ENCODE measurements at regions not wholly inside any gene's neighbourhood (a gene's known extent, or its start where the extent isn't known, plus 50 kb on each side); places are given as distances from the start of the nearest gene placed in this dataset.

DNA sequence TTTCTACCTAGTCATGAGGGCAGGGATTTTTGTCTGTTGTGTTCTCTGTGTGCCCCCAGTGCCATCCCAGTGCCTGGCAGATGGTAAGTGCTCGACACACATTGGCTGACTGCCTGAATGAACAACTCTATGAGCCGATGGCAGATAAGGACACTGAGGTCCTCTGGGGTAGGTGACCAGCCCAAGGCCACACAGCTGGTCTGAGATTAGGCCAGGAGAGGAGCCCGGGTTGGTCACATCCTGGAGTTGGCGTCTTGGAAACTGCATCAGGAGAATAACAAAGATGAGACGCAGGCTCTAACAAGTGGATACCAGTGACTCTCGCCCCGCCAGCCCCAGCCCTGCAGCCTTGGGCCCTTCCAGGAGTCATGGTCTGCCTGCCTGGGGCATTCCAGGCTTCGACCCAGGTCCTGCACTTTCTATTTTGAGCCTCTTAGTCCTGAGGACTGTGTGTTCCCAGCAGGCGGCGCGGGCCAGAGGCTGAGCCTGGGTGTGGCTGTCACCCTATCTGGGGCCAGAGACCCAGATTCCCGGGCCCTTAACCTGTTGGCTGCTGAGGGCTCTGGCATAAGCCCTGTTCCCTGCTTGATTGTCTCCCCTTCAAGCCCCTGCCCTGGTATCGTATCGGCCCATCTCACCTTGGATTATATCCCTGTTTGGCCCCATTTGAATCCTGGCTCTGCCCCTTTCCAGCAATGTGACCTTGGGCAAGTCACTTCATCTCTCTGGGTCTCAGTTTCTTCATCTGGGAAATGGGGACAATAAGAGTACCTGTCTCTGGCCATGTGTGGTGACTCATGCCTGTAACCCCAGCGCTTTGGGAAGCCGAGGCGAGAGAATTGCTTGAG lies 88.3 kb downstream of the CEBPB start:
- peak; percentile 3 for DNase-seq (ENCODE audit: low read depth)
- TF ChIP-seq, protein P1, sequence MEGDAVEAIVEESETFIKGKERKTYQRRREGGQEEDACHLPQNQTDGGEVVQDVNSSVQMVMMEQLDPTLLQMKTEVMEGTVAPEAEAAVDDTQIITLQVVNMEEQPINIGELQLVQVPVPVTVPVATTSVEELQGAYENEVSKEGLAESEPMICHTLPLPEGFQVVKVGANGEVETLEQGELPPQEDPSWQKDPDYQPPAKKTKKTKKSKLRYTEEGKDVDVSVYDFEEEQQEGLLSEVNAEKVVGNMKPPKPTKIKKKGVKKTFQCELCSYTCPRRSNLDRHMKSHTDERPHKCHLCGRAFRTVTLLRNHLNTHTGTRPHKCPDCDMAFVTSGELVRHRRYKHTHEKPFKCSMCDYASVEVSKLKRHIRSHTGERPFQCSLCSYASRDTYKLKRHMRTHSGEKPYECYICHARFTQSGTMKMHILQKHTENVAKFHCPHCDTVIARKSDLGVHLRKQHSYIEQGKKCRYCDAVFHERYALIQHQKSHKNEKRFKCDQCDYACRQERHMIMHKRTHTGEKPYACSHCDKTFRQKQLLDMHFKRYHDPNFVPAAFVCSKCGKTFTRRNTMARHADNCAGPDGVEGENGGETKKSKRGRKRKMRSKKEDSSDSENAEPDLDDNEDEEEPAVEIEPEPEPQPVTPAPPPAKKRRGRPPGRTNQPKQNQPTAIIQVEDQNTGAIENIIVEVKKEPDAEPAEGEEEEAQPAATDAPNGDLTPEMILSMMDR (IDR thresholded peaks at IDR 0.05; ENCODE audit: control insufficient read depth, extremely low read depth, insufficient read depth), result no peak
- H3K4me3 ChIP-seq (ENCODE audit: low read depth, low read length), result no peak overlapping the region

DNA sequence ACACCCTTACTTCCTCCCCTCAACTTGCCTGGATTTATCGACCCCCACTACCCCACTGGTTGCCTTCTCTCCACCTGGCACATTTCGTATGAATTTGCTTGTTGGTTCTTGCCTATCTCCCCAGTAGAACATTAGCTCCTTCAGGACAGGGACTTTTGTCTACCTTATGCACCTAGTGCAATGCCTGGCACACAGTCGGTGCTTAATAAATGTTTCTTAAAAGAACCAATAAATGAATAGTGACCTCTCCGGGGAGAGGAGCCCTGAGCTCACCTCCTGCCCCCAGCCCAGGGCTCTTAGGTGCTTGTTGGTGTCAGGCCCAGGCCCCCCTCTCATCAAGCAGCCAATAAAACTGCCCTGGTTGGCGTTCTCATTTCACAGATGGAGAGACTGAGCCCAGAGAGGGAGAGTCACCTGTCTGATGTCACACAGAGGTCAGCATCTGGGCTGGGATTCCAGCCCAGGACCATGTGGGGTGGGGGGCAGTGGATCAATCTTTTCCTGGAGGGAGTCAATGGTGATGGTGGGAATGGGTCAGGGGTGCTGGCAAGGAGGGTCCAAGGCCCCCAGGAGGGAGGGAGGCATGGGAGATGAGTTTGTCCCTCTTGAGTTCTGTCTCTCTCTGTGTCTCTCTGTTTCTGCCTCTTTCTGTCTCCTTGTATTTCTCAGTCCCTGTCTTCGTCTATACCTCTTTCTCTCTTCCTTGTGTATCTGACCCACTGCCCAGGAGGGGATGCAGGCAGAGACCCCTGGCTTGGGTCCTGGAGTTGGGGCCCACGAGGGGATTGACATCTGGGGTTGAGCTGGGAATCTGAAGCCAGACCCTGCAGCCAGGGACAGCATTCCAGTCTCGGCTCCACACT lies 89.6 kb downstream of the CEBPB start:
- DNase-seq (ENCODE audit: low read depth), result no peak
- TF ChIP-seq, protein P1 (IDR thresholded peaks at IDR 0.05; ENCODE audit: control insufficient read depth, extremely low read depth, insufficient read depth), result no peak
- H3K4me3 ChIP-seq (ENCODE audit: low read depth, low read length), result no peak overlapping the region

DNA sequence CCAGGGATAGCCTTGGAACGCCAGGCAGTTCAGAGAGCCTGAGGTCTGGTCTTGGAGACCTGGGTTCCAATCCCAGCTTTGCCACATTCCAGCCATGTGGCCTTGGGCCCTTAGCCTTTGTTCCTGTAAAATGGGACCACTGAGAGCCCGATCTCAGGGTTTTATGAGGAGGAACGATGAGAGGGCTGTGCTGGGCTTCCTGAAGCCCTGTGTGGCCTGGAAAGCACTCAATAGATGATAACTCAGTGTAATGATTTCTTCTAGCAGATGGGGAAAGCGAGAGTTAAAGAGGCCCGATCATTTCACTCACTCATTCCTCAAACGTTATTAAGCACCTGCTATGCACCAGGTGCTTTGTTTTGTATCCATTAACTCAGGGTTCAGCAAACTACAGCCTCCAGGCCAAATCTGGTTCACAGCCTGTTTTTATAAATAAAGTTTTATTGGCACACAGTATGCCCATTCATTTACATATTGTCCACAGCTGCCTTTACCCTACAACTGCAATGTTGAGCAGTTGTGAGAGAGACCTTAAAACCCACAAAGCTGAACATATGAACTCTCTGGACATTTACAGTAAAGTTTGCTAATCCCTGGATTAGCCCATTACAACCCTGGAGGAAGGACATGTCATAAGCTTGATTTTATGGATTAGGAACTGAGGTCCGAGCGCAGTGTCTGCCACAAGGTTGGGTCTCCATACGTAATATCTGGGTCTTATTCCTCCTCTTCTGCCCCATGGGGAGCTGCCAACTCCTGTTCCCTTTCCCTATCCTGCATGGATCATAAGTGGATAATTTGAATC lies 90.4 kb downstream of the CEBPB start:
- no peak overlapping the region for H3K4me3 ChIP-seq (ENCODE audit: low read depth, low read length)
- TF ChIP-seq, protein P1 (IDR thresholded peaks at IDR 0.05; ENCODE audit: control insufficient read depth, extremely low read depth, insufficient read depth), result no peak
- DNase-seq (ENCODE audit: low read depth), result no peak

DNA sequence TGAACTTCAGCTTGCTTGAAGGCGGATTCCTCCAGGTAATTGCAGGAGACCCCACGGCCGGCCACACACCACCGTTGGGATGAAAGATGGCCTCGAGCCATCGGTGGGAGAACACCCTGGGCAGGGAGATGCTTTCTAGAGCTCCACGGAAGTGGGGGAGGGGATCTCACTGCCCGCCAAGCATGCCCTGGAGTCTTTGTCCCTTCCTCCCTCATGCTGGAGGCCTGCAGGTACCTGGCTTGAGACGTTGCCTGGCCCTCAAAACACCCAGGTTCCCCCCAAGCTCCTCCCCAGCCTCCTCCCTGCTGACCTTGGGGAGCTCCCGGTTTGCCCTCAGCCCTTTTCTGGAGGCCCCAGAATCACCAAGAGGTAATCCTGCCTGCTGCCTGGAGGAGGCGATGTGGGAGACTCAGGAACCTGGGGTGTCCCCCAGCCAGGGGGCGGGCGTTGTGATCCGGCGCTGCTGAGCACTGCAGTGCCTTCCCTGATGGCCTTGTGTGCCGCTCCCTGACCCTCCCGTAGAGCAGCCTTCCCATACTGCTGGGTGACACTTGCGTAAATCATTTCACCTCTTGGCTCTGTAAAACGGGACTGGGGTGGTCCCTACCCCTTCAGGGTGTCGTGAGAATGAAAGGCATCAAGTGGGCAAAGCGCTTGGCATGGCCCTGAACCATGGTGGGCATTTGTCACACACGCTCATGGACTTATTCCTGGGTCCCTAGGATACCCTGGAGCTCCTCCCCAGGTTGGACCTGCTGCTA lies 91.4 kb downstream of the CEBPB start:
- no peak overlapping the region for H3K4me3 ChIP-seq (ENCODE audit: low read depth, low read length)
- TF ChIP-seq, protein P1 (IDR thresholded peaks at IDR 0.05; ENCODE audit: control insufficient read depth, extremely low read depth, insufficient read depth), result no peak
- DNase-seq (ENCODE audit: low read depth), result no peak

DNA sequence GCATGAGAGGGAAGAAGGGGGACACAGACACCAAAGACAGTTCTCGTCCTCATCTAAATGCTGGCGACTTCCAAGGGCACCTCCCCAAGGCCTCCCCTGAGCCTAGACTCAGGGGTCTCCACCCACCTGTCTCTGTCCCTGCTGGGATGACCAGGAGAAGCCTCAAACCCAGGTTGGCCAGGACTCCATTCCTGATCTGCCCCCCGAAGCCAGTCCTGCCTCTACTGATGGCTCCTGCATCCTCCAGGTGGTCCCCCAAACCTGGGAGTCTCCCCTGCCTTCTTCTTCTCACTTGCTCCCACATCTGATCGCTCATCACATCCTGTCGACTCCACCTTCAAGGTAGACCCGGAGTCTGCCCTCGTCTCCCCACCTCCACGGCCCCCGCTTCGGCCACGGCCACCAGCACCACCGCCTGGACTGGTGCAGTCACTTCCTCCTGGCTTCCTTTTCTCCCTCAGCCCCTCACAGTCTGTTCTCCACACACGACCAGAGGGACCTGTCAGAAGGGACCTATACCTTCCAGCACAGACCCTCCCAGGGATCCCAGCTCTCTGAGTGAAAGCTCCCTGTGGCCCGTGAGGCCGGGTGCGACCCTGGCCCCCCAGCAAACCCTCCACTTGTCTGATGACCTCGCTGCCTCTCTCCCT lies 92.1 kb downstream of the CEBPB start:
- no peak for DNase-seq (ENCODE audit: low read depth)
- H3K4me3 ChIP-seq (ENCODE audit: low read depth, low read length), result no peak overlapping the region
- TF ChIP-seq, protein P1 (IDR thresholded peaks at IDR 0.05; ENCODE audit: control insufficient read depth, extremely low read depth, insufficient read depth), result no peak

All from LNCaP clone FGC (cell line).